ENCODE measurements at regions not wholly inside any gene's neighbourhood (a gene's known extent, or its start where the extent isn't known, plus 50 kb on each side); places are given as distances from the start of the nearest gene placed in this dataset.
"Not testable (repeated sequence)": the region's sequence is repeated elsewhere in the genome, so short reads cannot be mapped to it uniquely, and the experiment has no call there.

DNA sequence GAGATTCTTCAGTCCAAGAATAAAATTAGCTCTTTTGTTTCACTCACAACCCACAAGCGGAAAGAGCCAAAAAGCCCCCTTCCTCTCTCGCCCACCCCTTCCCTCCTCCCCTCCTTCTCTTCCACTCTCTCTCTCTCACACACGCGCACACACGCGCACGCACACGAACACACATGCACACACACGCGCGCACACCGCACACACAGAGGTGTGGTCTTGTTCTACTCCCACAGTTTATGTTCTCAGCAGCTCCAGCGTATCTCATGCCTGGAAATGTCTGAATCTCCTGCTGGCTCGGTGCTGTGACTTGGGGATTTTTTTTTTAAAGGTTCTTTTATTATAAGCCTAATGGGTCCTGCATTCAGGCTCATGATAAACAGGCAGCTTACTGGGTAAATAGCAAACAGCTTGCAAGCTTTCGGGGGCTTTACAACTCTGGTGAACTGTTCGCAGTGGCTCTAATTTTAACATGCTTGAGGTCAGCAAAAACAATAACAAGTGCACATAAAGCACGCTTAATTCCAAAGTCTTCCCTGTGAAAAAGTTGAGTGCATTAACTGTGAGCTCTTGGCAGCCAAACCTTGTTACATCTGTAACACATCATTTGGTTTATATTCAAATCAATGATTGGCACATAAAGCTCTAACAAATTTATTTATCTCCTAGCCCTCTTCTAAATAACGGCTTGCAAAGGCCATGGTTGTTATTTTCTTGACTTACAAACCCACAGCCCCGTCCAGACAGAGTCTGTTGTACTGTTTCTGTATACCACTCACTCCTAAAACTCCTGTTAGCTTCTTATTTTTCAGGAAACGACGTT lies 424.1 kb upstream of the MGMT start:
- no peak for DNase-seq (ENCODE audit: extremely low read depth in 1 of 2, low read depth in 1 of 2)

- no peak for DNase-seq (ENCODE audit: extremely low read depth in 1 of 2, low read depth in 1 of 2)
Observed at GRCh38 chr10:129043691-129044090, 423.4 kb upstream of the MGMT start.

GRCh38 chr10:129045599-129045998 lies 421.4 kb upstream of the MGMT start:
- no peak for DNase-seq (ENCODE audit: extremely low read depth in 1 of 2, low read depth in 1 of 2)

GRCh38 chr10:129046065-129046681 lies 420.9 kb upstream of the MGMT start:
- no peak for DNase-seq (ENCODE audit: extremely low read depth in 1 of 2, low read depth in 1 of 2)

DNA sequence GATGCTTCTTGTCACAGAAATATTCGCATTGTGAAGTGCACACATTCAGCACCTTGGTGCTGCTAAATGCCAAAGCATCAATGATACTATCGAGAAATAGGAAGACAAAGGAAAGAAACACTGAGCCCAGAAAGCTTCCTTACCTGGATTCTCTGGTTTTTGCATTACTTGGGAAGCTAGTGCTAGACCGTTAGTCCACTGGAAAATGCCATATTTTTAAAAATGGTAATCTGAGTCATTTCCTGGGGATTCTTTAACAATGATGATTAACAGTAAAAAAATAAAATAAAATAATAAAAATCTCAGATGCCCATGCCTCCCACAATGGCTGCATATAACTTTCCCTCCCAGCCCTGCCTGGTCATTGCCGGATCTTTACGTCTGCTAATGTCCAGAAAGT lies 420.1 kb upstream of the MGMT start:
- DNase-seq (ENCODE audit: extremely low read depth in 1 of 2, low read depth in 1 of 2): no peak

GRCh38 chr10:129047600-129047999 lies 419.4 kb upstream of the MGMT start:
- DNase-seq (ENCODE audit: extremely low read depth in 1 of 2, low read depth in 1 of 2): no peak

DNA sequence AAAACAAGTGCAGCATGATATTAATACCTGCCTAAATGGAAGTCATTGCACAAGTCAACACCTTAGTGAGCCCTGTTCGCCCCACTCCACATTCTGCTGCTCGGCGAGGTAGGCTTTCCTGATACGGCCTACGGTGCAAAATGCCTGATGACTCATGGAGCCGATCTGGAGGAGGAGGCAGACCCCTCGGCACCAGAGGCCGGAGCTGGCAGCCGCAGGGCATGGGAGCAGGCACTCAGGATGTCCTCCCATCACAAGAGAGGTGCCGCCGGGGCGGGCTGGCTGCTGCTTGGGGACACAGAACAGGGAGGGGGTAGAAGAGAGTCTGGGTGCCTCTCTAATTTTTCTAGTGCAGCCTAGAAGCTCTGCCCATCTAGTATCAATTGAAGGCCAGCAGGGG lies 418.5 kb upstream of the MGMT start:
- DNase-seq (ENCODE audit: extremely low read depth in 1 of 2, low read depth in 1 of 2): no peak

GRCh38 chr10:129049501-129049900 lies 417.5 kb upstream of the MGMT start:
- DNase-seq (ENCODE audit: extremely low read depth in 1 of 2, low read depth in 1 of 2): no peak

- no peak for DNase-seq (ENCODE audit: extremely low read depth in 1 of 2, low read depth in 1 of 2)
Observed at GRCh38 chr10:129055225-129055624, 411.8 kb upstream of the MGMT start.

GRCh38 chr10:129055986-129056385 lies 411.1 kb upstream of the MGMT start:
- DNase-seq (ENCODE audit: extremely low read depth in 1 of 2, low read depth in 1 of 2): no peak

DNA sequence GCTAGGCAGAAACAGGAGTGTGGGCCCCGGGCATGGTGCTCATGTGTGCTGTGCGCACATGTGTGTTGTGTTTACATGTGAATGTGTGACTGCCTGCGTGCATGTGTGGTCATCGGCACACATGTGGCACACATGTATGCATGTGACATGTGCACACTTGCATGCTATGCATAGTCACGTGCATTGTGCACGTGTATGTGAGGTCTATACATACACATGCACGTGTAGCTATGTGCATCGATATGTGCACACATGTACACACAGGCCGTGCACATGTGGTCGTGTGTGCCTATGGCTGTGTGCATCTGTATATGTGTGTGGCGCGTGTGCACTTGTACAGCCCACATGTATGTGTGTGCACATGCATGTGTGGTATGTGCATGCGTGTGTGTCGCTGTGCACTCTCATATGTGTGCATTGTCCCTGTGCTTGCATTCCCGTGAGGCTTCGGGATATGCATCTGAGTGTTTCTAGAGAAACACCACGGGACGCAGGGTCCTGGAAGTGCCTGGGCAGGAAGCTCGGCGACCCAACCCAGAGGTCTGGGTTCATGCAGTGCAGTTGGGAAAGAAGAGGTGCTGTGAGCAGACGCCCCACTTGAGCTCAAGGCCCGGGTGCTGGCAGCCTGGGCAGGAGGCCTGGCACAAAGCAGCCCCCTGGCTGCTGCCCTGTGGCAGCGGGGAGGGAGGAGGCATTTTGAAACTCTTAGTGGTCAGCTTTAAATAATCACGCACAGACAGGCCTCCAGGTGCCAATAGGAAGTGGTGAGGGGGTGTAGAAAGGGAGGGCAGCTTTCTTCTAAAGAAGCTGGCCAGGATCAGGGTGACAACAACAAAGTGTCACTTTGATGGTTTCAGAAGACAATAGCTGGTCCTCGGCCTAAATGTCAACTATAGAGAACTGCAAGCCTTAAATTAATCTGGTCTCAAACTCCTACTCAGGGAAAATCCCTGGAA lies 410.0 kb upstream of the MGMT start:
- no peak for DNase-seq (ENCODE audit: extremely low read depth in 1 of 2, low read depth in 1 of 2)

- no peak for DNase-seq (ENCODE audit: extremely low read depth in 1 of 2, low read depth in 1 of 2)
Observed at GRCh38 chr10:129057856-129058663, 409.0 kb upstream of the MGMT start.

DNA sequence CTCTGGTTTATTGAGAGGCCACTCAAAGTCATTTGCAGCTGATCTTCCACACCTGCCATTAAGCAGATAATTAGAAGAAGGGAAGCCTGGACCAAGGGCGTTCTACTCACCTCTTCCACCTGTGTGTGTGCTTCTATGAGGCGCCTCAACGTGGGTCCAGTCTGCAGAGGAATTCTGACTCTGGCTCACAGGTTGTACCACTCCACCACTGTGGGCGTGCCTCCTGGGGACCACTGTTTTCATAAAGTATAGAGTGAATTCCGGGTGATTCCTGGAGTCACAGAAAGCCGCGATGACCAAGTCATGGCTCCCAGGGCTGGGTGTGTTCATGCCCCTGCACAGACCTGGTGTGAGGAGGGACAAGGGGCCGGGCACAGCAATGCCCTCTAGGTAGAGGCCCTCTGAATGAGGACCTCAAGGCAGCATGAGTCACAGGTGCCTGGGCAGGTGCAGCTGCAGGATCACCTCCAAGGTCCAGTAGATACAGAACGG lies 408.3 kb upstream of the MGMT start:
- no peak for DNase-seq (ENCODE audit: extremely low read depth in 1 of 2, low read depth in 1 of 2)

- DNase-seq (ENCODE audit: extremely low read depth in 1 of 2, low read depth in 1 of 2): no peak
Observed at GRCh38 chr10:129059977-129060376, 407.1 kb upstream of the MGMT start.

- DNase-seq (ENCODE audit: extremely low read depth in 1 of 2, low read depth in 1 of 2): no peak
Observed at GRCh38 chr10:129063212-129063611, 403.8 kb upstream of the MGMT start.

DNA sequence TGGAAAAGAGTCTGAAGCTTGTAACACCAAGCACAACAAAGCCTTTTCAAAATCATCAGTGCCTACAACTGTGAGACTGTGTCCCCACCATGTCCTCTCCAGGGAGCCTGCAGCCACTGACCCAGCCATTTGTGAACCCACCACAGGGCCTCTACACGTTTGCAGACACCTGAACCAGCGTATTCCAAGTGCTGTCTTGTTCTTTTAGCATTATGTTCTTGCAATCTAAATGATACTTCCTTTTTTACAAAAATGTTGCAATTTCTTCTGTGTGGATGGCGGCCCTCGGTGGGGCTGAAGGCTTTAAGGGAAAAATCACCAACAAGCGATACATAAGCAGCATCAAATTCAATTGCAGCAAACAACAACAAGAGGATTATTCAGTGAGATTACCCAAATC lies 403.2 kb upstream of the MGMT start:
- DNase-seq (ENCODE audit: extremely low read depth in 1 of 2, low read depth in 1 of 2): no peak

- not testable (repeated sequence) for DNase-seq (ENCODE audit: extremely low read depth in 1 of 2, low read depth in 1 of 2)
Observed at GRCh38 chr10:129066529-129066928, 400.5 kb upstream of the MGMT start.

DNA sequence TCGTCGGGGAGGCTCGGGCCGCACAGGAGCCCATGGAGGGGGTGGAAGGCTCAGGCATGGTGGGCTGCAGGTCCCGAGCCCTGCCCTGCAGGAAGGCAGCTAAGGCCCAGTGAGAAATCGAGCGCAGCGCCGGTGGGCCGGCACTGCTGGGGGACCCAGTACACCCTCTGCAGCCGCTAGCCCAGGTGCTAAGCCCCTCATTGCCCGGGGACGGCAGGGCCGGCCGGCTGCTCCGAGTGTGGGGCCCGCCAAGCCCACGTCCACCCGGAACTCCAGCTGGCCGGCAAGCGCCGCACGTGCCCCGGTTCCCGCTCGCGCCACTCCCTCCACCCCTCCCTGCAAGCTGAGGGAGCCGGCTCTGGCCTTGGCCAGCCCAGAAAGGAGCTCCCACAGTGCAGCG lies 395.6 kb upstream of the MGMT start:
- DNase-seq (ENCODE audit: extremely low read depth in 1 of 2, low read depth in 1 of 2): not testable (repeated sequence)

DNA sequence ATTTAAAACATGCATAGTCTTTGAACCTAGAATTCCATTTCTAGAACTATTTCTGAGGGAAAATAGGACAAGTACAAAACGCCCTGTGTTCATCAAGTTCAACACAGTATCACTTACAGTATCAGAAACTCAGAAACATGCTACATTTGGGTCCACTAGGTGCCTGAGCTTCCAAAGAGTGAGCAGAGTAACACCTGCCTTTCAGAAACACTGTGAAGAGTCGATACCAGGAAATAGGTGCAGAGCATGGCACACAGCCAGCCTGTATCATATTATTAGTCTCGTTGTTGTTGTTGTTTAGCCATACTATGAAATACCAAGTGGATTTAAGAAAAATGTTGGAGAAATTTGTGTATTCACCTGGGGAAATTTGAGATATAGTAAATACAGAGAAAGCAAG lies 392.1 kb upstream of the MGMT start:
- DNase-seq (ENCODE audit: extremely low read depth in 1 of 2, low read depth in 1 of 2): no peak

DNA sequence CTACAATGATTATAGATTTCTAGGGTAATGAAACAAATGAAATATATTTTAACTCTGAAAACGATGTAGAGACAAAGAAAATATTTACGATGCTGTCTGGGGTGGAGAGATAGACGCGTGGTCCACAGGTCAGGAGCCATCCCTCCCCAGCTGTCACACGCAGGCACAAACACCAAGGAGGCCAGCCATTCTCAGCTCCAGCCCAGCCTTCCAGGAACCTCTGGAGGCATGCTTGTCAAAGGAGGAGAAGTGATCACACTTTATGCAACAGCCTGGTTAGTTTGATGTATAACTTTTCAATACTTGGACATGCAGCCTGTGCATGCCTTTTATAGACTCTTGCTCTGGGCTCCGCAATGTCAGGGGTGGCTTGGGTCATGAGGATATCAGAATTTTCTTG lies 391.5 kb upstream of the MGMT start:
- no peak for DNase-seq (ENCODE audit: extremely low read depth in 1 of 2, low read depth in 1 of 2)

Data from stimulated activated CD8-positive, alpha-beta memory T cell treated with anti-CD3 and anti-CD28 coated beads, Interleukin-7, amount 100 ng/mL, for 48 hours (primary cell).